Neural progenitor cell (in vitro differentiated cells): ENCODE measurements at regions not wholly inside any gene's neighbourhood (a gene's known extent, or its start where the extent isn't known, plus 50 kb on each side); places are given as distances from the start of the nearest gene placed in this dataset.

Experiments
- EZH2phosphoT487 ChIP-seq: fragments of 200-600 bp; sonication (generic); IDR thresholded peaks from 2 replicates; pipeline ENCODE4 v1.6.1; 2017; ENCODE audit warnings: antibody characterized with exemption
- TF ChIP-seq, protein P1 (sequence below): fragments of 200-600 bp; sonication (generic); IDR thresholded peaks from 2 replicates; pipeline ENCODE4 v1.5.1; 2017; ENCODE audit warnings: antibody characterized with exemption, mild to moderate bottlenecking

DNA sequence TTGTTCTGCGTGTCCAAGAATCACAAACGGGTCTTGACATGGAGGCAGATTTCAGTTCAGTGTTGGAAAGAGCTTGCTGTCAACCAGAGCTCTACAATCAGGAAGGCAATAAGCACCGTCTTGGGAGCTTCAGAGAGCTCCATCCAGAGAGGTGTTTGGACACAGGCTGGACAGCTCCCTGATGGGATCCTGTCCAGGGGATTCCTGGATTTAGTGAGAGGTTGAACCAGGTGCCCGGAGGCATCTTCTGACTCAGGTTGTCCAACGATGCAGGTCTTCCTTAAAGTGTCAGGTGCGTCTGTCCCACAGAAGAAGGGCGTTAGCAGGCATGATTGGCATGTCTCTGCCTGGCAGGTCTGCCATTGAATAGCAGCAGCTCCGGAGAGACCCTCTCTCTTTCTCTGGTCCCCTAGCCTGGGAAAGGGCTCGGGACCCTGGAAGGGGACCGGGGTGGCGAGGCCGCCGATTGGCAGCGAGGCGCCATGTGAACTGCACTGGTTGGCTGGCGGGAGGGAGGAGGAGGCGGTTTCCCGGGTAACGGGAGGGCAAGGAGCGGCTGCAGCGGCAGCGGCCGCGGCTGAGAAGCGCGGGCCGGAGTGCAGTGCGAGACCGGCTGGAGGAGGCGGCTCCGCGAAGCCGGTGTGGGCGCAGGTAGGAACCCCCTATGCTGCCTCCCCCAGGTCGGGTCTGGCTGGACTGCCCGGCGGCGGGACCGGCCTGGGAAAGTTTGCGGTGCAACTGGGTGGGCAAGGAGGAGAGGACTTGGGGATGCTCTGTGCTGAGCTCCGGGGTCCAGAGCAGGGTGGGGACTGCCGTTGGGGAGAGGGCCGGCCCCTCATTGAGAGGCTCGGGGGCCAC lies 104.1 kb upstream of the E2F8 start:
- TF ChIP-seq, protein P1, sequence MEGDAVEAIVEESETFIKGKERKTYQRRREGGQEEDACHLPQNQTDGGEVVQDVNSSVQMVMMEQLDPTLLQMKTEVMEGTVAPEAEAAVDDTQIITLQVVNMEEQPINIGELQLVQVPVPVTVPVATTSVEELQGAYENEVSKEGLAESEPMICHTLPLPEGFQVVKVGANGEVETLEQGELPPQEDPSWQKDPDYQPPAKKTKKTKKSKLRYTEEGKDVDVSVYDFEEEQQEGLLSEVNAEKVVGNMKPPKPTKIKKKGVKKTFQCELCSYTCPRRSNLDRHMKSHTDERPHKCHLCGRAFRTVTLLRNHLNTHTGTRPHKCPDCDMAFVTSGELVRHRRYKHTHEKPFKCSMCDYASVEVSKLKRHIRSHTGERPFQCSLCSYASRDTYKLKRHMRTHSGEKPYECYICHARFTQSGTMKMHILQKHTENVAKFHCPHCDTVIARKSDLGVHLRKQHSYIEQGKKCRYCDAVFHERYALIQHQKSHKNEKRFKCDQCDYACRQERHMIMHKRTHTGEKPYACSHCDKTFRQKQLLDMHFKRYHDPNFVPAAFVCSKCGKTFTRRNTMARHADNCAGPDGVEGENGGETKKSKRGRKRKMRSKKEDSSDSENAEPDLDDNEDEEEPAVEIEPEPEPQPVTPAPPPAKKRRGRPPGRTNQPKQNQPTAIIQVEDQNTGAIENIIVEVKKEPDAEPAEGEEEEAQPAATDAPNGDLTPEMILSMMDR, result no peak
- peak; percentile 43 for TF ChIP-seq EZH2phosphoT487
